HG02870 (cell line): ENCODE measurements at regions not wholly inside any gene's neighbourhood (a gene's known extent, or its start where the extent isn't known, plus 50 kb on each side); places are given as distances from the start of the nearest gene placed in this dataset.

ENCODE experiments used
- ATAC-seq: cut with Tn5 transposase; IDR thresholded peaks from one replicate; pipeline ENCODE4 v1.9.1; 2021; ENCODE audit warnings: mild to moderate bottlenecking, moderate library complexity; ENCODE audit not compliant: unreplicated experiment

GRCh38 chr1:221067721-221068120 lies 188.5 kb downstream of the HLX start:
- ATAC-seq = no peak

GRCh38 chr1:221069178-221069903 lies 190.1 kb downstream of the HLX start:
- ATAC-seq = peak; percentile 76

- no peak for ATAC-seq
These were observed 190.7 kb downstream of the HLX start for GRCh38 chr1:221069986-221070385.

- ATAC-seq = no peak
These were observed 192.5 kb downstream of the HLX start for GRCh38 chr1:221071777-221072176.

GRCh38 chr1:221072214-221072613 lies 193.0 kb downstream of the HLX start:
- ATAC-seq = no peak

- no peak for ATAC-seq
These were observed 195.1 kb downstream of the HLX start for GRCh38 chr1:221074332-221074731.

GRCh38 chr1:221075911-221076310 lies 196.7 kb downstream of the HLX start:
- ATAC-seq = no peak

- ATAC-seq = no peak
These were observed 197.2 kb downstream of the HLX start for GRCh38 chr1:221076391-221076811.

- no peak for ATAC-seq
These were observed 199.2 kb downstream of the HLX start for GRCh38 chr1:221078260-221078965.

GRCh38 chr1:221083902-221084301 lies 204.7 kb downstream of the HLX start:
- no peak for ATAC-seq

GRCh38 chr1:221084681-221085080 lies 205.4 kb downstream of the HLX start:
- no peak for ATAC-seq

- no peak for ATAC-seq
These were observed 206.6 kb downstream of the HLX start for GRCh38 chr1:221085701-221086375.

GRCh38 chr1:221087919-221088318 lies 208.7 kb downstream of the HLX start:
- no peak for ATAC-seq

GRCh38 chr1:221089273-221089672 lies 210.0 kb downstream of the HLX start:
- ATAC-seq = no peak

- no peak for ATAC-seq
These were observed 210.6 kb downstream of the HLX start for GRCh38 chr1:221089803-221090202.

GRCh38 chr1:221093903-221094791 lies 214.9 kb downstream of the HLX start:
- ATAC-seq = no peak

GRCh38 chr1:221097479-221098281 lies 218.4 kb downstream of the HLX start:
- no peak for ATAC-seq

- ATAC-seq = no peak
These were observed 219.5 kb downstream of the HLX start for GRCh38 chr1:221098471-221099405.
